Vagina (tissue), 2 donors: ENCODE measurements at regions not wholly inside any gene's neighbourhood (a gene's known extent, or its start where the extent isn't known, plus 50 kb on each side); places are given as distances from the start of the nearest gene placed in this dataset.

Experiments used
- DNase-seq, 2 donors: peaks; one replicate each; pipeline ENCODE4 v3.0.0-alpha.2; 2017; ENCODE audit errors: extremely low spot score in 2 of 2
- H3K27ac ChIP-seq: fragments of 200-600 bp; sonication (generic); one replicate; pipeline ENCODE4 v1.5.1; 2019
- H3K27me3 ChIP-seq: fragments of 200-600 bp; sonication (generic); one replicate; pipeline ENCODE4 v1.5.1; 2019
- H3K36me3 ChIP-seq, 2 donors: fragments of 200-600 bp; sonication (generic); one replicate each; pipeline ENCODE4 v1.5.1; 2017 to 2019
- H3K4me1 ChIP-seq: fragments of 200-600 bp; sonication (generic); one replicate; pipeline ENCODE4 v1.5.1; 2019
- H3K4me3 ChIP-seq, 2 donors: fragments of 200-600 bp; sonication (generic); 1 replicate in 1 of 2; 2 replicates in 1 of 2; pipeline ENCODE4 v1.5.1; 2016 to 2019
- H3K9me3 ChIP-seq: fragments of 200-600 bp; sonication (generic); one replicate; pipeline ENCODE4 v1.5.1; 2019
- POLR2A ChIP-seq, 2 donors: fragments of 450-650 bp; IDR thresholded peaks; one replicate each; pipeline ENCODE4 v1.6.1; 2017; ENCODE audit warnings: antibody characterized with exemption in 2 of 2, mild to moderate bottlenecking in 2 of 2, moderate library complexity in 2 of 2
- POLR2AphosphoS5 ChIP-seq, 2 donors: sonication (generic); formaldehyde crosslinking; IDR thresholded peaks; one replicate each; pipeline ENCODE4 v1.9.0; 2017; ENCODE audit warnings: antibody characterized with exemption in 2 of 2, mild to moderate bottlenecking in 2 of 2, low read depth in 1 of 2; ENCODE audit not compliant: insufficient read depth in 1 of 2
- intact Hi-C: fragments of 100-400 bp; cut with DNase I; formaldehyde crosslinking; loops from one replicate; pipeline ENCODE4 v1.15.1; 2023
- TF ChIP-seq, protein P1 (sequence below), 3 experiments: fragments of 450-650 bp in 2 of 3; fragments of 200-600 bp in 1 of 3; sonication (generic) in 1 of 3; IDR thresholded peaks; one replicate each; pipeline ENCODE4 v1.5.1; 2017 to 2019; ENCODE audit warnings: antibody characterized with exemption in 3 of 3, mild to moderate bottlenecking in 2 of 3, moderate library complexity in 2 of 3

DNA sequence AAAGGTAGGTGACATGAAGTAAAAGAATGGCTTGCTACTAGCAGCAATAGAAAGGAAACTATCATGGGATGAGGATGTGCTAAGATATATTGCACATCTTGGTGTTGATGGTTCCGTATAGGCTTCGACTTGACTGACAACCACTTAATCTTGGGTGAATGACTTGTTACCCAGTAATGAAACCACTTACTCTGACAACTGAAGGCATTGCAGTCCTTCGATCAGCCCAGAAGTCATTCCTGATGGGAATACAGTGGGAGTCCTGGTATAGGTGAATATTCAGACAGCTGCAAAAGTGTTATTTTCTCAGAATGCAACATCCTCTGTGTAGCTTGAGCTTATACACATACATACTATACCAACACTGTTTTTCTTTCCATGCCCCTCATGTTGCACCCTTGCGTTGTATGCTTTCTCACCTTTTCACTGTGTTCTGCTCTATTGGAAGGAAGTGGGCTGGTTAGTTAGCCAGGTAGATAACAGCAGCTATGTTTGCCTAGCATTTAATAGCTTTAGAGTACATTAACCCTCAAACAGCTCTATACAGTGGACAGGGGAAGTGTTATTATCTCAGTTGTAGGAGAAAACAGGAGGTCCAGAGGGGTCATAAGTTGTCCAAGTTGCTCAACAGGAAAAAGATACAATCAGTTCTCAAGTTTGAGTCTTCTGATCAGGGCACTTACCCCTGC is 376.5 kb downstream of the MFSD1 start:
- Histone ChIP-seq H3K4me3 (no peak overlapping the region), H3K9me3 (no peaks in the 10 kb centered on the region), H3K27me3 (no peaks in the 10 kb centered on the region), H3K4me1 (no peaks in the 10 kb centered on the region), H3K27ac (no peak overlapping the region), H3K36me3 (no peaks in the 10 kb centered on the region)
- no peak for DNase-seq
- intact Hi-C loops = no loop called here
- TF ChIP-seq, protein P1, sequence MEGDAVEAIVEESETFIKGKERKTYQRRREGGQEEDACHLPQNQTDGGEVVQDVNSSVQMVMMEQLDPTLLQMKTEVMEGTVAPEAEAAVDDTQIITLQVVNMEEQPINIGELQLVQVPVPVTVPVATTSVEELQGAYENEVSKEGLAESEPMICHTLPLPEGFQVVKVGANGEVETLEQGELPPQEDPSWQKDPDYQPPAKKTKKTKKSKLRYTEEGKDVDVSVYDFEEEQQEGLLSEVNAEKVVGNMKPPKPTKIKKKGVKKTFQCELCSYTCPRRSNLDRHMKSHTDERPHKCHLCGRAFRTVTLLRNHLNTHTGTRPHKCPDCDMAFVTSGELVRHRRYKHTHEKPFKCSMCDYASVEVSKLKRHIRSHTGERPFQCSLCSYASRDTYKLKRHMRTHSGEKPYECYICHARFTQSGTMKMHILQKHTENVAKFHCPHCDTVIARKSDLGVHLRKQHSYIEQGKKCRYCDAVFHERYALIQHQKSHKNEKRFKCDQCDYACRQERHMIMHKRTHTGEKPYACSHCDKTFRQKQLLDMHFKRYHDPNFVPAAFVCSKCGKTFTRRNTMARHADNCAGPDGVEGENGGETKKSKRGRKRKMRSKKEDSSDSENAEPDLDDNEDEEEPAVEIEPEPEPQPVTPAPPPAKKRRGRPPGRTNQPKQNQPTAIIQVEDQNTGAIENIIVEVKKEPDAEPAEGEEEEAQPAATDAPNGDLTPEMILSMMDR (IDR thresholded peaks at IDR 0.05) = no peak
- TF ChIP-seq POLR2A (IDR thresholded peaks at IDR 0.05) = no peak
- TF ChIP-seq POLR2AphosphoS5 (IDR thresholded peaks at IDR 0.05; ENCODE audit: insufficient read depth in 1 of 2, low read depth in 1 of 2) = no peak

GRCh38 chr3:159182961-159183360 is 381.1 kb downstream of the MFSD1 start:
- no peak overlapping the region for H3K4me3 ChIP-seq
- H3K27me3 ChIP-seq = no peaks in the 10 kb centered on the region
- intact Hi-C loops = no loop called here
- peaks cover 14% of the 10 kb centered on the region for H3K4me1 ChIP-seq
- no peaks in the 10 kb centered on the region for H3K36me3 ChIP-seq
- TF ChIP-seq POLR2AphosphoS5 (IDR thresholded peaks at IDR 0.05; ENCODE audit: insufficient read depth in 1 of 2, low read depth in 1 of 2) (no peak), POLR2A (IDR thresholded peaks at IDR 0.05) (no peak)
- TF ChIP-seq, protein P1 (IDR thresholded peaks at IDR 0.05) = no peak
- DNase-seq = no peak
- H3K9me3 ChIP-seq = no peaks in the 10 kb centered on the region
- H3K27ac ChIP-seq = no peak overlapping the region

- TF ChIP-seq POLR2AphosphoS5 (IDR thresholded peaks at IDR 0.05; ENCODE audit: insufficient read depth in 1 of 2, low read depth in 1 of 2) (no peak), POLR2A (IDR thresholded peaks at IDR 0.05) (no peak)
- TF ChIP-seq, protein P1 (IDR thresholded peaks at IDR 0.05) = no peak
- Histone ChIP-seq H3K9me3 (no peaks in the 10 kb centered on the region), H3K27ac (no peak overlapping the region), H3K4me3 (no peak overlapping the region), H3K4me1 (peaks cover 23% of the 10 kb centered on the region), H3K27me3 (no peaks in the 10 kb centered on the region), H3K36me3 (no peaks in the 10 kb centered on the region)
- DNase-seq = no peak
- intact Hi-C loops = no loop called here
These were observed 383.7 kb downstream of the MFSD1 start for GRCh38 chr3:159185443-159186050.

GRCh38 chr3:159186581-159186980 is 384.7 kb downstream of the MFSD1 start:
- no peaks in the 10 kb centered on the region for H3K9me3 ChIP-seq
- peaks cover 28% of the 10 kb centered on the region for H3K4me1 ChIP-seq
- intact Hi-C loops = no loop called here
- no peaks in the 10 kb centered on the region for H3K36me3 ChIP-seq
- no peak for DNase-seq
- no peak overlapping the region for H3K4me3 ChIP-seq
- no peaks in the 10 kb centered on the region for H3K27me3 ChIP-seq
- TF ChIP-seq, protein P1 (IDR thresholded peaks at IDR 0.05) = no peak
- TF ChIP-seq POLR2AphosphoS5 (IDR thresholded peaks at IDR 0.05; ENCODE audit: insufficient read depth in 1 of 2, low read depth in 1 of 2) = no peak
- TF ChIP-seq POLR2A (IDR thresholded peaks at IDR 0.05) = no peak
- H3K27ac ChIP-seq = no peak overlapping the region

DNA sequence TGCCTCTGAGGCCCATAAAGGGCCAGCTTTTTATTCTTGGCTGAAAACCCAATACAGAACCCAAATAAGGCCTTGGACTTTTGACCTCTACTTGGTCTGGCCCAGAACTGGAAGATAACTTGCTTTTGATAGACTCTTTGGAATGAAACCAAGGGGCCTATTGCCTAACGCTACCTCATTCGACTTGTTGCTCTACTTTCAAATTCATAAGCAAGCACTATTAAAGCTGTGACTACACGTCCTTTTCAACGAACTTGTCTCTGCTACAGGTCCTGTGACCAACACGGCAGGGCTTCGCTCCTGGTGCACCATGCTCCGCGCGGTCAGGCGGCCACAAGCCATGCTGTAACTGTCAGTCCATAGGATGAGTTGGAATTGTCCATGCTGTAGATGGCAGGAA is 385.4 kb downstream of the MFSD1 start:
- TF ChIP-seq POLR2AphosphoS5 (IDR thresholded peaks at IDR 0.05; ENCODE audit: insufficient read depth in 1 of 2, low read depth in 1 of 2) = peak in 1 of 2 donors; percentile 50
- TF ChIP-seq, protein P1 (IDR thresholded peaks at IDR 0.05) = no peak
- no peaks in the 10 kb centered on the region for H3K9me3 ChIP-seq
- no peak for DNase-seq
- H3K4me1 ChIP-seq = peaks cover 28% of the 10 kb centered on the region
- H3K4me3 ChIP-seq = no peak overlapping the region
- H3K27ac ChIP-seq = no peak overlapping the region
- H3K36me3 ChIP-seq = no peaks in the 10 kb centered on the region
- intact Hi-C loops = no loop called here
- no peaks in the 10 kb centered on the region for H3K27me3 ChIP-seq
